Pancreas (tissue), 10 donors: ENCODE measurements at regions not wholly inside any gene's neighbourhood (a gene's known extent, or its start where the extent isn't known, plus 50 kb on each side); places are given as distances from the start of the nearest gene placed in this dataset.

Experiments used
- ATAC-seq, 4 donors: fragments of 200-7000 bp; cut with Tn5 transposase; one replicate each; pipeline versions ENCODE4 v1.8.0 to v1.9.1; 2020; ENCODE audit warnings: mild to moderate bottlenecking in 4 of 4, moderate library complexity in 4 of 4
- DNase-seq, 6 donors: peaks; one replicate each; pipeline ENCODE4 v3.0.0-alpha.2; 2020
- FAIRE-seq: peaks from 2 replicates; lab custom pipeline; 2012; peaks lifted over from hg19 to GRCh38; lab: Jason Lieb, UNC
- H3K27ac ChIP-seq, 4 donors: fragments of 200-600 bp; sonication (generic); 1 replicate in 3 of 4; 2 replicates in 1 of 4; pipeline versions ENCODE4 v1.5.0 to v1.8.0; 2020
- H3K27me3 ChIP-seq, 4 donors: fragments of 200-600 bp; one replicate each; pipeline ENCODE4 v1.8.0; 2021
- H3K36me3 ChIP-seq, 3 donors: fragments of 200-600 bp; sonication (generic) in 1 of 3; one replicate each; pipeline versions ENCODE4 v1.5.0 to v1.8.0; 2020 to 2021
- H3K4me1 ChIP-seq, 3 donors: fragments of 200-600 bp; one replicate each; pipeline ENCODE4 v1.8.0; 2021
- H3K4me3 ChIP-seq, 4 donors: fragments of 200-600 bp; sonication (generic) in 2 of 4; one replicate each; pipeline versions ENCODE4 v1.5.0 to v1.8.0; 2020 to 2021
- H3K9me3 ChIP-seq, 4 donors: fragments of 200-600 bp; one replicate each; pipeline ENCODE4 v1.8.0; 2021
- WGBS, 2 donors: extraction: QIAGEN DNeasy Blood & Tissue Kit; methylation state at CpG; one replicate each; pipeline ENCODE4 v1.1.7; 2013; 5-methylcytosine and 5-hydroxymethylcytosine counted together
- intact Hi-C, 3 donors: fragments of 100-400 bp; cut with DNase I; formaldehyde crosslinking; loops; one replicate each; pipeline versions ENCODE4 v1.11.1 to v1.14.2; 2022
- TF ChIP-seq, protein P1 (sequence below), 4 donors: fragments of 200-600 bp; sonication (generic) in 3 of 4; IDR thresholded peaks; one replicate each; pipeline versions ENCODE4 v1.5.0 to v1.8.0; 2021; ENCODE audit warnings: antibody characterized with exemption in 4 of 4
- donor health status: healthy with polysubstance abuse.
- donor health status: DM: no; HTN: no; CAD: no; lungs with moderate emphysema.
- donor health status: DM: no; HTN: no; CAD: no.
- donor health status: control.
- donor health status: control.
- donor health status: Bipolar disorder and iron deficiency.
- donor health status: DM: yes; HTN: yes; CAD: no.
- donor health status: DM: no; HTN: no; CAD: no.
- donor health status: DM: no; HTN: no; CAD: no.
- donor health status: DM: yes; HTN: yes; CAD: no.

DNA sequence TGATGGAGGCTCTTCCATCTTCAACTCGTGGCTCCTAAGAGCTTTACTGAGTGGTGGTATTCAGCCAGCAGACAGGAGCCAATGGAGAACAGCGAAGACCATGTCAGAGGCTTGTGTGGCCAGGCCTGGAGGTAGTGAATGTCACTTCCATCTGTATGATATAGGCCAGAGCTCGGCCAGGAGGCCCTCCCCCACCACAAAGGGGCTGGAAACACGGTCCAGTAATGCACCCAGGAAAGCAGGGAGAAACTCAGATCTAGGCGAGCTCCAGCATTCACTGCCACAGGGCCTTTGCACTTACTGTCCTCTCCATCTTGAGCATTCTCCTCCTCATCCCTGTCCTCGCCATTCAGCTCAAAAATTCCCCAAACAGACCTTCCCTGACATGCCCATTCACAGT lies 555.3 kb upstream of the C16orf82 start:
- DNase-seq (no peak), FAIRE-seq (no peak), ATAC-seq (no peak)
- TF ChIP-seq, protein P1, sequence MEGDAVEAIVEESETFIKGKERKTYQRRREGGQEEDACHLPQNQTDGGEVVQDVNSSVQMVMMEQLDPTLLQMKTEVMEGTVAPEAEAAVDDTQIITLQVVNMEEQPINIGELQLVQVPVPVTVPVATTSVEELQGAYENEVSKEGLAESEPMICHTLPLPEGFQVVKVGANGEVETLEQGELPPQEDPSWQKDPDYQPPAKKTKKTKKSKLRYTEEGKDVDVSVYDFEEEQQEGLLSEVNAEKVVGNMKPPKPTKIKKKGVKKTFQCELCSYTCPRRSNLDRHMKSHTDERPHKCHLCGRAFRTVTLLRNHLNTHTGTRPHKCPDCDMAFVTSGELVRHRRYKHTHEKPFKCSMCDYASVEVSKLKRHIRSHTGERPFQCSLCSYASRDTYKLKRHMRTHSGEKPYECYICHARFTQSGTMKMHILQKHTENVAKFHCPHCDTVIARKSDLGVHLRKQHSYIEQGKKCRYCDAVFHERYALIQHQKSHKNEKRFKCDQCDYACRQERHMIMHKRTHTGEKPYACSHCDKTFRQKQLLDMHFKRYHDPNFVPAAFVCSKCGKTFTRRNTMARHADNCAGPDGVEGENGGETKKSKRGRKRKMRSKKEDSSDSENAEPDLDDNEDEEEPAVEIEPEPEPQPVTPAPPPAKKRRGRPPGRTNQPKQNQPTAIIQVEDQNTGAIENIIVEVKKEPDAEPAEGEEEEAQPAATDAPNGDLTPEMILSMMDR (IDR thresholded peaks at IDR 0.05) = no peak
- 30 to 47% methylated on average over 6 of the region's 6 CpGs for WGBS, 2 donors
- H3K27me3 ChIP-seq = no peaks in the 10 kb centered on the region
- no peak overlapping the region for H3K4me3 ChIP-seq
- H3K27ac ChIP-seq = no peak overlapping the region
- H3K4me1 ChIP-seq = no peaks in the 10 kb centered on the region
- intact Hi-C loops = no loop called here
- H3K9me3 ChIP-seq = no peaks in the 10 kb centered on the region
- no peaks in the 10 kb centered on the region for H3K36me3 ChIP-seq

- Histone ChIP-seq H3K9me3 (no peaks in the 10 kb centered on the region), H3K36me3 (no peaks in the 10 kb centered on the region), H3K4me3 (no peak overlapping the region), H3K27me3 (no peaks in the 10 kb centered on the region), H3K4me1 (no peaks in the 10 kb centered on the region), H3K27ac (no peak overlapping the region)
- intact Hi-C loops = no loop called here
- no peak for FAIRE-seq
- DNase-seq = no peak
- 30 to 55% methylated on average over 4 of the region's 4 CpGs for WGBS, 2 donors
- TF ChIP-seq, protein P1 (IDR thresholded peaks at IDR 0.05) = no peak
- ATAC-seq = no peak
Measured at GRCh38 chr16:26521626-26522025, 545.1 kb upstream of the C16orf82 start.

DNA sequence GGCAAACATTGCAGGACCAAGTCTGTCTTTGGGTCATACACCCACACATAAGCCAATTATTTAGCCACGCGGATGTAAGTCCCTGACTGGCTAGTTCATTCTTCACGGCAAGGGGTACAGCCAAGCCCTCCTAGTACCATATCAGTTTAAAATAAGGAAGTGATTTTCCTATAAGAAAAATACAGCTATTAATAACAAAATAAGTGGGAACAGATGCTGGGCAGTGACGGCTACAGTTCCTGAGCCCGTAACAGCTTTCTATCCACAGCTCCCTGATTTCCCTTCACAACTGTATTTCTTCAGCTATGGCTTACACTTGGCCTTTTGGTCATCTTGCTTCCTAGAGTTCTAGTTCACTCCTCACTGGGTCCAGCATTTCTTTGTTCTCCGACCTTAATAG lies 542.4 kb upstream of the C16orf82 start:
- Histone ChIP-seq H3K9me3 (no peaks in the 10 kb centered on the region), H3K4me3 (no peak overlapping the region), H3K27me3 (no peaks in the 10 kb centered on the region), H3K4me1 (no peaks in the 10 kb centered on the region), H3K36me3 (no peaks in the 10 kb centered on the region), H3K27ac (no peak overlapping the region)
- ATAC-seq (no peak), FAIRE-seq (no peak), DNase-seq (no peak)
- intact Hi-C loops = no loop called here
- TF ChIP-seq, protein P1 (IDR thresholded peaks at IDR 0.05) = no peak
- 68 to 86% methylated on average over 6 of the region's 6 CpGs for whole genome bisulfite sequencing, 2 donors

GRCh38 chr16:26524846-26525245 lies 541.9 kb upstream of the C16orf82 start:
- WGBS, 2 donors = 57 to 63% methylated on average over 3 of the region's 3 CpGs
- FAIRE-seq (no peak), DNase-seq (no peak), ATAC-seq (no peak)
- no peaks in the 10 kb centered on the region for H3K27me3 ChIP-seq
- H3K27ac ChIP-seq = no peak overlapping the region
- H3K36me3 ChIP-seq = no peaks in the 10 kb centered on the region
- no peaks in the 10 kb centered on the region for H3K4me1 ChIP-seq
- intact Hi-C loops = no loop called here
- TF ChIP-seq, protein P1 (IDR thresholded peaks at IDR 0.05) = no peak
- no peaks in the 10 kb centered on the region for H3K9me3 ChIP-seq
- no peak overlapping the region for H3K4me3 ChIP-seq

GRCh38 chr16:26525856-26526255 lies 540.9 kb upstream of the C16orf82 start:
- TF ChIP-seq, protein P1 (IDR thresholded peaks at IDR 0.05) = no peak
- Histone ChIP-seq H3K4me3 (no peak overlapping the region), H3K4me1 (no peaks in the 10 kb centered on the region), H3K27ac (no peak overlapping the region), H3K36me3 (no peaks in the 10 kb centered on the region), H3K27me3 (no peaks in the 10 kb centered on the region), H3K9me3 (no peaks in the 10 kb centered on the region)
- intact Hi-C loops = no loop called here
- ATAC-seq (no peak), FAIRE-seq (no peak), DNase-seq (no peak)
